Hepatocyte (in vitro differentiated cells): ENCODE measurements at regions not wholly inside any gene's neighbourhood (a gene's known extent, or its start where the extent isn't known, plus 50 kb on each side); places are given as distances from the start of the nearest gene placed in this dataset. TPM values are rescaled to one million over a fixed set of nuclear protein-coding genes. Genes with fewer than 3 reads are reported as not detected.

Source experiments
- DNase-seq: peaks from one replicate; pipeline ENCODE4 v3.0.0-alpha.2; 2016; ENCODE audit warnings: low spot score
- H2AFZ ChIP-seq: fragments of 200-600 bp; sonication (generic); 2 replicates; pipeline ENCODE4 v1.6.0; 2016; ENCODE audit warnings: antibody characterized with exemption, mild to moderate bottlenecking
- H3K27ac ChIP-seq: fragments of 200-600 bp; sonication (generic); 2 replicates; pipeline ENCODE4 v1.5.1; 2016; ENCODE audit warnings: mild to moderate bottlenecking
- H3K27me3 ChIP-seq: fragments of 200-600 bp; sonication (generic); 2 replicates; pipeline ENCODE4 v1.6.1; 2016
- H3K36me3 ChIP-seq: fragments of 200-600 bp; sonication (generic); replicated peaks from 2 replicates; pipeline ENCODE4 v1.5.1; 2016; ENCODE audit warnings: low read depth; ENCODE audit not compliant: insufficient read depth
- H3K4me1 ChIP-seq: fragments of 200-600 bp; sonication (generic); 2 replicates; pipeline ENCODE4 v1.5.1; 2016; ENCODE audit warnings: mild to moderate bottlenecking, moderate library complexity; ENCODE audit not compliant: insufficient read depth
- H3K4me2 ChIP-seq: fragments of 200-600 bp; sonication (generic); 2 replicates; pipeline ENCODE4 v1.6.0; 2016
- H3K4me3 ChIP-seq: fragments of 200-600 bp; sonication (generic); 2 replicates; pipeline ENCODE4 v1.5.1; 2016; ENCODE audit warnings: mild to moderate bottlenecking
- H3K79me2 ChIP-seq: fragments of 200-600 bp; sonication (generic); 2 replicates; pipeline ENCODE4 v1.6.0; 2017; ENCODE audit warnings: mild to moderate bottlenecking
- H3K9me2 ChIP-seq: fragments of 200-600 bp; sonication (generic); replicated peaks from 2 replicates; pipeline ENCODE4 v1.6.0; 2017; ENCODE audit warnings: mild to moderate bottlenecking; ENCODE audit not compliant: insufficient read depth
- H3K9me3 ChIP-seq: fragments of 200-600 bp; sonication (generic); 2 replicates; pipeline ENCODE4 v1.5.1; 2016; ENCODE audit warnings: low read depth, mild to moderate bottlenecking
- H4K20me1 ChIP-seq: fragments of 200-600 bp; sonication (generic); 2 replicates; pipeline ENCODE4 v1.6.0; 2016; ENCODE audit warnings: mild to moderate bottlenecking; ENCODE audit not compliant: insufficient read depth, poor library complexity, severe bottlenecking
- CTCF ChIP-seq: fragments of 200-600 bp; sonication (generic); IDR thresholded peaks from 2 replicates; pipeline ENCODE4 v1.5.1; 2016; ENCODE audit warnings: antibody characterized with exemption, mild to moderate bottlenecking; ENCODE audit not compliant: poor library complexity
- EZH2 ChIP-seq: fragments of 200-600 bp; sonication (generic); IDR thresholded peaks from 2 replicates; pipeline ENCODE4 v1.6.1; 2016; ENCODE audit warnings: antibody characterized with exemption, mild to moderate bottlenecking, borderline replicate concordance
- EZH2phosphoT487 ChIP-seq: fragments of 200-600 bp; sonication (generic); IDR thresholded peaks from one replicate; pipeline ENCODE4 v1.6.1; 2018; ENCODE audit warnings: antibody characterized with exemption, mild to moderate bottlenecking, low read depth, moderate library complexity; ENCODE audit not compliant: unreplicated experiment, severe bottlenecking
- WGBS: methylation state at CpG from one replicate; pipeline ENCODE4 v1.1.6; 2016; ENCODE audit warnings: low lambda C conversion rate; ENCODE audit errors: missing lambda C conversion rate; 5-methylcytosine and 5-hydroxymethylcytosine counted together
- microRNA counts: library from miRNA; unstranded; fragments of <30 nt; microRNA quantifications from one replicate; lab custom pipeline; 2017
- microRNA-seq: library from miRNA; unstranded; fragments of <30 nt; microRNA quantifications from one replicate; pipeline ENCODE4, GENCODE V29; 2017
- small RNA-seq: library from RNA; depleted of rRNA; stranded (forward); fragments of <200 nt; gene quantifications from one replicate; pipeline ENCODE3, GENCODE V24; 2014

GRCh38 chr4:127580891-127581290 lies 51.9 kb upstream of the INTU start:
- no peaks in the 10 kb centered on the region for H3K27me3 ChIP-seq
- no peaks in the 10 kb centered on the region for H3K36me3 ChIP-seq
- no peaks in the 10 kb centered on the region for H4K20me1 ChIP-seq
- H3K9me2 ChIP-seq: no peaks in the 10 kb centered on the region
- no peak overlapping the region for H3K4me3 ChIP-seq
- no peak overlapping the region for H3K27ac ChIP-seq
- 96% methylated on average over 2 of the region's 2 CpGs for WGBS
- DNase-seq: no peak
- no peak for TF ChIP-seq CTCF
- no peak for TF ChIP-seq EZH2phosphoT487
- TF ChIP-seq EZH2: no peak
- no peaks in the 10 kb centered on the region for H3K79me2 ChIP-seq
- no peaks in the 10 kb centered on the region for H3K4me1 ChIP-seq
- no peaks in the 10 kb centered on the region for H3K9me3 ChIP-seq
- H3K4me2 ChIP-seq: no peak overlapping the region
- H2AFZ ChIP-seq: no peak overlapping the region

MicroRNA genes in the stretch of these regions (microRNA counts, 767-probe panel; counts per million panel counts)
- microRNA hsa-miR-2054 (lab: Ali Mortazavi, UCI): not detected

Small RNA genes in the stretch of these regions (microRNA-seq; reads per million reads assigned to microRNA genes)
- not detected for gene MIR2054

Small RNA genes in the stretch of these regions (small RNA-seq; reads per million reads assigned to genes)
- not detected for gene RF00019
